Caco-2 (cell line): ENCODE measurements at regions not wholly inside any gene's neighbourhood (a gene's known extent, or its start where the extent isn't known, plus 50 kb on each side); places are given as distances from the start of the nearest gene placed in this dataset.
"Not testable (repeated sequence)": the region's sequence is repeated elsewhere in the genome, so short reads cannot be mapped to it uniquely, and the experiment has no call there.

Source experiments
- BruUV-seq: library from RNA; stranded (reverse); fragments of 400-500 nt; replicated peaks from 2 replicates; lab custom pipeline; 2021; lab: Mats Ljungman, UMichigan
- CTCF ChIA-PET: fragments of 300-600 bp; sonication (Branson Sonifier 250); formaldehyde crosslinking; loops from one replicate; lab custom pipeline; 2022; ENCODE audit warnings: antibody characterized with exemption; lab: Charles Lee
- POLR2A ChIA-PET: fragments of 300-600 bp; sonication (Branson Sonifier 250); formaldehyde crosslinking; loops from one replicate; lab custom pipeline; 2022; ENCODE audit warnings: antibody characterized with exemption; lab: Charles Lee
- DNase-seq, 2 experiments: peaks; one replicate each; pipeline versions ENCODE4 v3.0.0 to v3.0.0-alpha.2; 2020 to 2022
- H3K27me3 ChIP-seq: replicated peaks from 2 replicates; pipeline ENCODE4 v1.6.0; 2011; ENCODE audit warnings: low read length; ENCODE audit not compliant: control insufficient read depth, insufficient read depth
- H3K36me3 ChIP-seq: 2 replicates; pipeline ENCODE4 v1.5.1; 2011; ENCODE audit warnings: low read length; ENCODE audit not compliant: control insufficient read depth, insufficient read depth
- H3K4me1 ChIP-seq: fragments of 250-450 bp; sonication (Bioruptor Pico); 2 replicates; pipeline ENCODE4 v1.5.1; 2020; ENCODE audit warnings: mild to moderate bottlenecking
- H3K4me3 ChIP-seq: 2 replicates; pipeline ENCODE4 v1.5.1; 2011; ENCODE audit warnings: low read depth, mild to moderate bottlenecking, control low read depth, low read length
- H3K9me3 ChIP-seq: fragments of 250-450 bp; sonication (Bioruptor Pico); 2 replicates; pipeline ENCODE4 v1.5.1; 2020; ENCODE audit warnings: mild to moderate bottlenecking, moderate library complexity
- H3K27ac Mint-ChIP-seq: one replicate; pipeline ENCODE4 v1.8.0; 2022; ENCODE audit warnings: mixed read lengths; ENCODE audit not compliant: unreplicated experiment
- H3K27me3 Mint-ChIP-seq: one replicate; pipeline ENCODE4 v1.8.0; 2022; ENCODE audit warnings: mixed read lengths; ENCODE audit not compliant: insufficient read depth, unreplicated experiment
- H3K36me3 Mint-ChIP-seq: one replicate; pipeline ENCODE4 v1.8.0; 2022; ENCODE audit warnings: mild to moderate bottlenecking, mixed read lengths; ENCODE audit not compliant: insufficient read depth, unreplicated experiment
- H3K4me1 Mint-ChIP-seq: one replicate; pipeline ENCODE4 v1.8.0; 2022; ENCODE audit warnings: low read depth, mixed read lengths; ENCODE audit not compliant: unreplicated experiment
- H3K4me3 Mint-ChIP-seq: one replicate; pipeline ENCODE4 v1.8.0; 2022; ENCODE audit warnings: mild to moderate bottlenecking, moderate library complexity, mixed read lengths; ENCODE audit not compliant: unreplicated experiment
- H3K9me3 Mint-ChIP-seq: one replicate; pipeline ENCODE4 v1.8.0; 2022; ENCODE audit warnings: mixed read lengths; ENCODE audit not compliant: unreplicated experiment
- intact Hi-C: fragments of 100-400 bp; cut with micrococcal nuclease; formaldehyde crosslinking; loops from one replicate; pipeline ENCODE4 v1.10.0; 2022; ENCODE audit not compliant: unreplicated experiment
- TF ChIP-seq, protein P1 (sequence below), 2 experiments: fragments of 200-600 bp in 1 of 2; IDR thresholded peaks; 1 replicate in 1 of 2; 2 replicates in 1 of 2; pipeline versions ENCODE4 v1.5.1 to v1.8.0; 2011 to 2022; ENCODE audit warnings: antibody characterized with exemption in 1 of 2, control low read depth in 1 of 2, inconsistent platforms in 1 of 2, low read depth in 1 of 2, low read length in 1 of 2, mild to moderate bottlenecking in 1 of 2, moderate library complexity in 1 of 2; ENCODE audit not compliant: insufficient read depth in 1 of 2, severe bottlenecking in 1 of 2, unreplicated experiment in 1 of 2

DNA sequence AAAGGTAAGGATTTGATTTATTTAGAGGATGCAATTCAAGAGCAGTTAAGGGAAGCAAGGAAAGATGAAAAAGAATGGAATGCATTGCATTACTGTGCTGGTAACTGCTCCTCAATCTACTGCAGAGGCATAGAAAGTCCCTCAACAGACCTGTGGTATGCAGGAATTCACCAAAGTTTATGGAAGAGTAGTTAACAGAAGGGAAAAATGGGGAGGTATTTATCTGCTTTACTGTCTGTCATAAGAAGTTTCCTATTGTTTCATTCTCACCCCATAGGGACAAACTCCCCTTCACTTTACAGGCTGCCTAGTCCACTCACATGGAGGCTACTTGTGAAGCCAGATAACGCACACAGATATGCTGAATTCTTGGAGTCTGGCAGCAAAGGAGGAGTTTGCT lies 354.9 kb upstream of the SPRY2 start:
- intact Hi-C loops: no loop called here
- no peaks in the 10 kb centered on the region for H3K4me1 Mint-ChIP-seq
- H3K27me3 Mint-ChIP-seq: peaks cover 3% of the 10 kb centered on the region
- TF ChIP-seq, protein P1, sequence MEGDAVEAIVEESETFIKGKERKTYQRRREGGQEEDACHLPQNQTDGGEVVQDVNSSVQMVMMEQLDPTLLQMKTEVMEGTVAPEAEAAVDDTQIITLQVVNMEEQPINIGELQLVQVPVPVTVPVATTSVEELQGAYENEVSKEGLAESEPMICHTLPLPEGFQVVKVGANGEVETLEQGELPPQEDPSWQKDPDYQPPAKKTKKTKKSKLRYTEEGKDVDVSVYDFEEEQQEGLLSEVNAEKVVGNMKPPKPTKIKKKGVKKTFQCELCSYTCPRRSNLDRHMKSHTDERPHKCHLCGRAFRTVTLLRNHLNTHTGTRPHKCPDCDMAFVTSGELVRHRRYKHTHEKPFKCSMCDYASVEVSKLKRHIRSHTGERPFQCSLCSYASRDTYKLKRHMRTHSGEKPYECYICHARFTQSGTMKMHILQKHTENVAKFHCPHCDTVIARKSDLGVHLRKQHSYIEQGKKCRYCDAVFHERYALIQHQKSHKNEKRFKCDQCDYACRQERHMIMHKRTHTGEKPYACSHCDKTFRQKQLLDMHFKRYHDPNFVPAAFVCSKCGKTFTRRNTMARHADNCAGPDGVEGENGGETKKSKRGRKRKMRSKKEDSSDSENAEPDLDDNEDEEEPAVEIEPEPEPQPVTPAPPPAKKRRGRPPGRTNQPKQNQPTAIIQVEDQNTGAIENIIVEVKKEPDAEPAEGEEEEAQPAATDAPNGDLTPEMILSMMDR (IDR thresholded peaks at IDR 0.05; ENCODE audit: insufficient read depth in 1 of 2, low read depth in 1 of 2, low read length in 1 of 2, severe bottlenecking in 1 of 2, unreplicated experiment in 1 of 2): no peak
- no peaks in the 10 kb centered on the region for H3K36me3 Mint-ChIP-seq
- no peaks in the 10 kb centered on the region for H3K36me3 ChIP-seq
- BruUV-seq: no TSS peak
- no peak for DNase-seq
- no peak overlapping the region for H3K4me3 Mint-ChIP-seq
- H3K4me3 ChIP-seq: no peak overlapping the region
- H3K9me3 ChIP-seq: peaks cover 8% of the 10 kb centered on the region; the same call in 1 of the 2 replicates
- H3K9me3 Mint-ChIP-seq: peaks cover 19% of the 10 kb centered on the region
- H3K27ac Mint-ChIP-seq: no peak overlapping the region
- ChIA-PET POLR2A (no interaction called here), CTCF (no interaction called here)
- H3K27me3 ChIP-seq: no peaks in the 10 kb centered on the region
- H3K4me1 ChIP-seq: no peaks in the 10 kb centered on the region

DNA sequence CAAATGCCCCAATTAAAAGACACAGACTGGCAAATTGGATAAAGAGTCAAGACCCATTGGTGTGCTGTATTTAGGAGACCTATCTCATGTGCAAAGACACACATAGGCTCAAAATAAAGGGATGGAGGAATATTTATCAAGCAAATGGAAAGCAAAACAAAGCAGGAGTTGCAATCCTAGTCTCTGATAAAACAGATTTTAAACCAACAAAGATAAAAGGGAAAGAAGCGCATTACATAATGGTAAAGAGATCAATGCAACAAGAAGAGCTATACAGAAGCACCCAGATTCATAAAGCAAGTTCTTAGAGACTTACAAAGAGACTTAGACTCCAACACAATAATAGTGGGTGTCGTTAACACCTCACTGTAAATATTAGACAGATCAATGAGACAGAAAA lies 350.9 kb upstream of the SPRY2 start:
- peaks cover 31% of the 10 kb centered on the region for H3K9me3 Mint-ChIP-seq
- H3K27me3 ChIP-seq, H3K36me3 ChIP-seq, POLR2A ChIA-PET, H3K4me1 ChIP-seq, H3K4me3 ChIP-seq, DNase-seq, H3K4me3 Mint-ChIP-seq, CTCF ChIA-PET, H3K36me3 Mint-ChIP-seq, intact Hi-C loops, H3K4me1 Mint-ChIP-seq, H3K9me3 ChIP-seq, H3K27ac Mint-ChIP-seq, BruUV-seq, H3K27me3 Mint-ChIP-seq: not testable (repeated sequence)

DNA sequence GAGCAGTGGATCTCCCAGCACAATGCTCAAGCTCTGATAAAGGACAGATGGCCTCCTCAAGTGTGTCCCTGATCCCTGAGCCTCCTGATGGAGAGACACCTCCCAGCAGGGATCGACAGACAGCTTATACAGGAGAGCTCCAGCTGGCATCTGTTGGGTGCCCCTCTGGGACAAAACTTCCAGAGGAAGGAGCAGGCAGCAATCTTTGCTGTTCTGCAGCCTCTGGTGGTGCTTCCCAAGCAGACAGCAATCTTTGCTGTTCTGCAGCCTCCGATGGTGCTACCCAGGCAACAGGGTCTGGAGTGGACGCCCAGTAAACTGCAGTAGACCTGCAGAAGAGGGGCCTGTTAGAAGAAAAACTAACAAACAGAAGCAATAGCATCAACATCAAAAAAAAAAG lies 349.3 kb upstream of the SPRY2 start:
- POLR2A ChIA-PET: no interaction called here

More for the DNA sequence above, 349.3 kb upstream of the SPRY2 start:
- DNase-seq: no peak
- Mint-ChIP-seq H3K27ac (no peak overlapping the region), H3K36me3 (no peaks in the 10 kb centered on the region), H3K27me3 (peaks cover 3% of the 10 kb centered on the region), H3K9me3 (peaks cover 31% of the 10 kb centered on the region), H3K4me3 (no peak overlapping the region), H3K4me1 (no peaks in the 10 kb centered on the region)
- H3K9me3 ChIP-seq: peaks cover 8% of the 10 kb centered on the region; the same call in 1 of the 2 replicates
- H3K4me1 ChIP-seq: peaks cover 9% of the 10 kb centered on the region; the same call in 1 of the 2 replicates
- no TSS peak for BruUV-seq
- TF ChIP-seq, protein P1 (IDR thresholded peaks at IDR 0.05; ENCODE audit: insufficient read depth in 1 of 2, low read depth in 1 of 2, low read length in 1 of 2, severe bottlenecking in 1 of 2, unreplicated experiment in 1 of 2): no peak
- H3K27me3 ChIP-seq: no peaks in the 10 kb centered on the region
- CTCF ChIA-PET: no interaction called here
- intact Hi-C loops: no loop called here
- no peaks in the 10 kb centered on the region for H3K36me3 ChIP-seq
- H3K4me3 ChIP-seq: no peak overlapping the region
